ENCODE measurements at regions not wholly inside any gene's neighbourhood (a gene's known extent, or its start where the extent isn't known, plus 50 kb on each side); places are given as distances from the start of the nearest gene placed in this dataset.

- no peak for TF ChIP-seq POLR2AphosphoS5 (IDR thresholded peaks at IDR 0.05; ENCODE audit: borderline replicate concordance, low read depth, low read length)
- TF ChIP-seq EZH2 (IDR thresholded peaks at IDR 0.05) = no peak
Observed at GRCh38 chr3:83938491-83938890, 1020.3 kb upstream of the CADM2 start.
